Prostate gland (tissue), 2 donors: ENCODE measurements at regions not wholly inside any gene's neighbourhood (a gene's known extent, or its start where the extent isn't known, plus 50 kb on each side); places are given as distances from the start of the nearest gene placed in this dataset.

Experiments
- CTCF ChIP-seq, 4 experiments: fragments of 200-600 bp in 2 of 4; fragments of 450-650 bp in 2 of 4; sonication (generic) in 2 of 4; IDR thresholded peaks; 1 replicate in 3 of 4; 2 replicates in 1 of 4; pipeline ENCODE4 v1.5.1; 2016 to 2019; ENCODE audit warnings: antibody characterized with exemption in 4 of 4, mild to moderate bottlenecking in 2 of 4, moderate library complexity in 2 of 4
- POLR2A ChIP-seq: fragments of 450-650 bp; IDR thresholded peaks from one replicate; pipeline ENCODE4 v1.6.1; 2016; ENCODE audit warnings: antibody characterized with exemption, mild to moderate bottlenecking
- POLR2AphosphoS5 ChIP-seq: sonication (generic); formaldehyde crosslinking; IDR thresholded peaks from one replicate; pipeline ENCODE4 v1.6.1; 2017; ENCODE audit warnings: antibody characterized with exemption

DNA sequence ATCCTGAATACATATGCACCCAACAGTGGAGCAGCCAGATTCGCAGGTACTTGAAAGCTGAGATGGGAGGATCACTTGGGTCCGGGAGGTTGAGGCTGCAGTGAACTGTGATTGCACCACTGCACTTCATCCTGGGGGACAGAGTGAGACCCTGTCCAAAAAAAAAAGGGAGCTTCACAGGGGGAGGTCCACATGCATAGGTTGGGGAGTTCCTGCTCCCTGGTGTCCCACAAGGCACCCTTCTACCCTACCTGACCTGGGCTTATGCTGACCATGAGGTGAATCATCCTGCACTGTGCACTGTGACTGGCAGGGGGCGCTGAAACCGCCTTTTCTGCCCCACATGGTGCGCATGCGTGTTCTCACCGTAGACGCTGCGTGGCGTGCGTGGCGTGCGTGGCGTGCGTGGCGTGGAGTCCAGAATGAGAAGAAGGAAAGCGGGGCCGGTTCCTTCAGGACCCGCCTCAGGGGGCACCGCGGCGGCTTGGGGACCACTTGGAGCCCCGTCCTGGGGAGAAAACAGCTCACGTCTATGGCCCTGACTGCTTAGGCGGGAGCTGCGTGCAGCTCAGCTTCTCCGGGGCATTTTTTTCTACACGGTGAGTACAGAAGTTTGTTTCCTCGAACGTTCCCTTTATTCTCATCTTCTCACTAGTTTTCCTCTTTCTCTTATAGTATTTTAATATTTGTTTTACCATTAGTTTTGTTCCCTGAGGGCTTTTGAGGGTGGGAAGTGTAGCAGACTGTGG lies 116.6 kb upstream of the GRK3 start:
- TF ChIP-seq POLR2A = no peak
- peak; percentile 88 to 94 (median 91) for TF ChIP-seq CTCF (IDR thresholded peaks at IDR 0.05)
- TF ChIP-seq POLR2AphosphoS5 = peak; percentile 80
